ENCODE measurements at regions not wholly inside any gene's neighbourhood (a gene's known extent, or its start where the extent isn't known, plus 50 kb on each side); places are given as distances from the start of the nearest gene placed in this dataset.

GRCh38 chr3:159859836-159860235 is 128.8 kb upstream of the IL12A start:
- no peak for TF ChIP-seq CTCF (IDR thresholded peaks at IDR 0.05; ENCODE audit: insufficient read depth, low read depth, low read length, missing control alignments)
- no peak overlapping the region for H3K4me3 ChIP-seq (ENCODE audit: low read length)
- DNase-seq (ENCODE audit: low read depth): peak; percentile 50

GRCh38 chr3:159860269-159861116 is 128.1 kb upstream of the IL12A start:
- TF ChIP-seq CTCF (IDR thresholded peaks at IDR 0.05; ENCODE audit: insufficient read depth, low read depth, low read length, missing control alignments): no peak
- no peak overlapping the region for H3K4me3 ChIP-seq (ENCODE audit: low read length)
- peak; percentile 51 for DNase-seq (ENCODE audit: low read depth)

GRCh38 chr3:159861369-159861987 is 127.2 kb upstream of the IL12A start:
- no peak overlapping the region for H3K4me3 ChIP-seq (ENCODE audit: low read length)
- DNase-seq (ENCODE audit: low read depth): peak; percentile 45
- no peak for TF ChIP-seq CTCF (IDR thresholded peaks at IDR 0.05; ENCODE audit: insufficient read depth, low read depth, low read length, missing control alignments)

- no peak for TF ChIP-seq CTCF (IDR thresholded peaks at IDR 0.05; ENCODE audit: insufficient read depth, low read depth, low read length, missing control alignments)
- no peak overlapping the region for H3K4me3 ChIP-seq (ENCODE audit: low read length)
- DNase-seq (ENCODE audit: low read depth): no peak
Measured at GRCh38 chr3:159865041-159865579, 123.5 kb upstream of the IL12A start.

GRCh38 chr3:159866201-159866746 is 122.4 kb upstream of the IL12A start:
- no peak for TF ChIP-seq CTCF (IDR thresholded peaks at IDR 0.05; ENCODE audit: insufficient read depth, low read depth, low read length, missing control alignments)
- no peak for DNase-seq (ENCODE audit: low read depth)
- no peak overlapping the region for H3K4me3 ChIP-seq (ENCODE audit: low read length)

GRCh38 chr3:159867372-159867771 is 121.3 kb upstream of the IL12A start:
- no peak for DNase-seq (ENCODE audit: low read depth)
- no peak overlapping the region for H3K4me3 ChIP-seq (ENCODE audit: low read length)
- no peak for TF ChIP-seq CTCF (IDR thresholded peaks at IDR 0.05; ENCODE audit: insufficient read depth, low read depth, low read length, missing control alignments)
